ENCODE measurements at regions not wholly inside any gene's neighbourhood (a gene's known extent, or its start where the extent isn't known, plus 50 kb on each side); places are given as distances from the start of the nearest gene placed in this dataset.

GRCh38 chr3:110868106-110868505 is 203.5 kb upstream of the NECTIN3 start:
- H3K4me1 ChIP-seq (ENCODE audit: insufficient read depth, low read length, poor library complexity, severe bottlenecking) = no peaks in the 10 kb centered on the region
- TF ChIP-seq EZH2phosphoT487 (IDR thresholded peaks at IDR 0.05; ENCODE audit: borderline replicate concordance, low read depth, low read length) = no peak
- TF ChIP-seq CTCF (conservative IDR thresholded peaks at IDR 0.05; ENCODE audit: low read length) = no peak
- no peaks in the 10 kb centered on the region for H3K79me2 ChIP-seq (ENCODE audit: insufficient read depth, low read depth, low read length)
- H3K9me3 ChIP-seq (ENCODE audit: low read length) = no peaks in the 10 kb centered on the region
- H3K4me2 ChIP-seq (ENCODE audit: low read length) = no peak overlapping the region
- BruUV-seq (replicated peaks) = no TSS peak
- H3K36me3 ChIP-seq (ENCODE audit: insufficient read depth, low read length) = no peaks in the 10 kb centered on the region
- H2AFZ ChIP-seq (ENCODE audit: low read length) = no peak overlapping the region
- POLR2A ChIA-PET = interaction anchor here (0.7 kb wide), 1 partner anchor 798 kb away, joined by 4 read pairs; no protein-coding TSS in a partner anchor
- CTCF ChIA-PET (ENCODE audit: unreplicated experiment) = no interaction called here
- no peak for DNase-seq (ENCODE audit: low spot score)
- no peaks in the 10 kb centered on the region for H4K20me1 ChIP-seq (ENCODE audit: insufficient read depth, low read length)
- H3K4me3 ChIP-seq (ENCODE audit: low read depth, low read length, poor library complexity, severe bottlenecking) = no peak overlapping the region
- no peaks in the 10 kb centered on the region for H3K9me2 ChIP-seq (ENCODE audit: insufficient read depth, low read length)
- intact Hi-C loops (cut with micrococcal nuclease; ENCODE audit: unreplicated experiment) = no loop called here
- no peak overlapping the region for H3K27ac ChIP-seq (ENCODE audit: low read depth, low read length, poor library complexity, severe bottlenecking)

GRCh38 chr3:110869736-110870135 is 201.9 kb upstream of the NECTIN3 start:
- Histone ChIP-seq H3K4me2 (ENCODE audit: low read length) (no peak overlapping the region), H3K27ac (ENCODE audit: low read depth, low read length, poor library complexity, severe bottlenecking) (no peak overlapping the region), H3K9me2 (ENCODE audit: insufficient read depth, low read length) (no peaks in the 10 kb centered on the region), H3K4me3 (ENCODE audit: low read depth, low read length, poor library complexity, severe bottlenecking) (no peak overlapping the region), H3K4me1 (ENCODE audit: insufficient read depth, low read length, poor library complexity, severe bottlenecking) (no peaks in the 10 kb centered on the region), H2AFZ (ENCODE audit: low read length) (no peak overlapping the region), H3K79me2 (ENCODE audit: insufficient read depth, low read depth, low read length) (no peaks in the 10 kb centered on the region), H3K36me3 (ENCODE audit: insufficient read depth, low read length) (no peaks in the 10 kb centered on the region), H4K20me1 (ENCODE audit: insufficient read depth, low read length) (no peaks in the 10 kb centered on the region), H3K9me3 (ENCODE audit: low read length) (no peaks in the 10 kb centered on the region)
- CTCF ChIA-PET (ENCODE audit: unreplicated experiment) = no interaction called here
- no peak for TF ChIP-seq CTCF (conservative IDR thresholded peaks at IDR 0.05; ENCODE audit: low read length)
- no peak for TF ChIP-seq EZH2phosphoT487 (IDR thresholded peaks at IDR 0.05; ENCODE audit: borderline replicate concordance, low read depth, low read length)
- intact Hi-C loops (cut with micrococcal nuclease; ENCODE audit: unreplicated experiment) = no loop called here
- POLR2A ChIA-PET = no interaction called here
- no TSS peak for BruUV-seq (replicated peaks)
- no peak for DNase-seq (ENCODE audit: low spot score)

GRCh38 chr3:110871869-110872268 is 199.7 kb upstream of the NECTIN3 start:
- Histone ChIP-seq H3K4me1 (ENCODE audit: insufficient read depth, low read length, poor library complexity, severe bottlenecking) (no peaks in the 10 kb centered on the region), H3K9me3 (ENCODE audit: low read length) (no peaks in the 10 kb centered on the region), H3K79me2 (ENCODE audit: insufficient read depth, low read depth, low read length) (no peaks in the 10 kb centered on the region), H2AFZ (ENCODE audit: low read length) (no peak overlapping the region), H3K9me2 (ENCODE audit: insufficient read depth, low read length) (no peaks in the 10 kb centered on the region), H3K27ac (ENCODE audit: low read depth, low read length, poor library complexity, severe bottlenecking) (no peak overlapping the region), H3K36me3 (ENCODE audit: insufficient read depth, low read length) (no peaks in the 10 kb centered on the region), H4K20me1 (ENCODE audit: insufficient read depth, low read length) (no peaks in the 10 kb centered on the region), H3K4me3 (ENCODE audit: low read depth, low read length, poor library complexity, severe bottlenecking) (no peak overlapping the region), H3K4me2 (ENCODE audit: low read length) (no peak overlapping the region)
- intact Hi-C loops (cut with micrococcal nuclease; ENCODE audit: unreplicated experiment) = no loop called here
- BruUV-seq (replicated peaks) = no TSS peak
- POLR2A ChIA-PET = no interaction called here
- TF ChIP-seq CTCF (conservative IDR thresholded peaks at IDR 0.05; ENCODE audit: low read length) (no peak), EZH2phosphoT487 (IDR thresholded peaks at IDR 0.05; ENCODE audit: borderline replicate concordance, low read depth, low read length) (no peak)
- CTCF ChIA-PET (ENCODE audit: unreplicated experiment) = no interaction called here
- no peak for DNase-seq (ENCODE audit: low spot score)
